ENCODE measurements at regions not wholly inside any gene's neighbourhood (a gene's known extent, or its start where the extent isn't known, plus 50 kb on each side); places are given as distances from the start of the nearest gene placed in this dataset.

DNA sequence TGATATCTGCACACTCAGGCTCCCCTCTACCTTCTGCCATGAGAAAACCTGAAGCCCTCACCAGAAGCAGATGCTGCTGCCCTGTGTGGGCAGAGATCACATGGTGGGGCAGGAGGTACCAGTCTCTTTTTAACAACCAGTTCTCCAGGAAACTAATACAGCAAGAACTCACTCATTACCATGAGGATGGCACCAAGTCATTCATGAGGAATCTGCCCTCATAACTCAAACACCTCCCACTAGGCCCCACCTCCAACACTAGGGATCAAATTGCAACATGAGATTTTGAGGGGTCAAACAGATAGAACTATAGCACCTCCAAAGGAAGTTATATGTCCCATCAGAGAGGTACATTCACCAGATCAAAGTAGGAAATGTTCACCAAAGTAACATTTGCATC lies 136.3 kb upstream of the SHB start:
- TF ChIP-seq, protein P1, sequence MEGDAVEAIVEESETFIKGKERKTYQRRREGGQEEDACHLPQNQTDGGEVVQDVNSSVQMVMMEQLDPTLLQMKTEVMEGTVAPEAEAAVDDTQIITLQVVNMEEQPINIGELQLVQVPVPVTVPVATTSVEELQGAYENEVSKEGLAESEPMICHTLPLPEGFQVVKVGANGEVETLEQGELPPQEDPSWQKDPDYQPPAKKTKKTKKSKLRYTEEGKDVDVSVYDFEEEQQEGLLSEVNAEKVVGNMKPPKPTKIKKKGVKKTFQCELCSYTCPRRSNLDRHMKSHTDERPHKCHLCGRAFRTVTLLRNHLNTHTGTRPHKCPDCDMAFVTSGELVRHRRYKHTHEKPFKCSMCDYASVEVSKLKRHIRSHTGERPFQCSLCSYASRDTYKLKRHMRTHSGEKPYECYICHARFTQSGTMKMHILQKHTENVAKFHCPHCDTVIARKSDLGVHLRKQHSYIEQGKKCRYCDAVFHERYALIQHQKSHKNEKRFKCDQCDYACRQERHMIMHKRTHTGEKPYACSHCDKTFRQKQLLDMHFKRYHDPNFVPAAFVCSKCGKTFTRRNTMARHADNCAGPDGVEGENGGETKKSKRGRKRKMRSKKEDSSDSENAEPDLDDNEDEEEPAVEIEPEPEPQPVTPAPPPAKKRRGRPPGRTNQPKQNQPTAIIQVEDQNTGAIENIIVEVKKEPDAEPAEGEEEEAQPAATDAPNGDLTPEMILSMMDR (conservative IDR thresholded peaks at IDR 0.05), result no peak
- TF ChIP-seq EZH2 (IDR thresholded peaks at IDR 0.05; ENCODE audit: low read depth), result no peak
